Urinary bladder (tissue), 3 donors: ENCODE measurements at regions not wholly inside any gene's neighbourhood (a gene's known extent, or its start where the extent isn't known, plus 50 kb on each side); places are given as distances from the start of the nearest gene placed in this dataset.
"Not testable (repeated sequence)": the region's sequence is repeated elsewhere in the genome, so short reads cannot be mapped to it uniquely, and the experiment has no call there.

Experiments
- DNase-seq: peaks from one replicate; pipeline ENCODE4 v3.0.0-alpha.2; 2015; ENCODE audit errors: extremely low spot score
- H3K27ac ChIP-seq: one replicate; pipeline ENCODE4 v1.5.1; 2013; ENCODE audit warnings: low read depth, mild to moderate bottlenecking, moderate library complexity
- H3K36me3 ChIP-seq: one replicate; pipeline ENCODE4 v1.6.1; 2013; ENCODE audit warnings: mild to moderate bottlenecking, moderate library complexity; ENCODE audit not compliant: insufficient read depth
- H3K4me1 ChIP-seq: one replicate; pipeline ENCODE4 v1.6.1; 2013; ENCODE audit warnings: mild to moderate bottlenecking, moderate library complexity; ENCODE audit not compliant: insufficient read depth
- H3K4me3 ChIP-seq: one replicate; pipeline ENCODE4 v1.5.1; 2013; ENCODE audit warnings: low read depth, low read length
- WGBS: extraction: QIAGEN DNeasy Blood & Tissue Kit; methylation state at CpG from one replicate; pipeline ENCODE4 v1.1.7; 2013; 5-methylcytosine and 5-hydroxymethylcytosine counted together
- donor health status: healthy with polysubstance abuse.
- donor health status: healthy.

DNA sequence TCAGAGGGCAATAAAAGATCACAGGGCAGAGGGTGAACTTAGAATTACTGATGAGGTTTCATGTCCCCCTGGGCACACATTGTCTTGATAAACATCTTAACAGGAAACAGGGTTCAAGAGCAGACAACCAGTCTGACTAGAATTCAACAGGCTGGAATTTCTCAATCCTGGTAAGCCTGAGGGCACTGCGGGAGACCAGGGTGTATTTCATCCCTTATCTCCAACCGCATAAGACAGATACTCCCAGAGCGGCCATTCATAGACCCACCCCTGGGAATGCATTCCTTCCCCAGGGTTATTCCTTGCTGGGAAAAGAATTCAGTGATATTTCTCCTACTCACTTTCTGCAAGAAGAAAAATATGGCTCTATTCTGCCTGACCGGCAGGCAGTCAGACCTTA, 549.5 kb upstream of the ADGRB3 start:
- DNase-seq: not testable (repeated sequence)

DNA sequence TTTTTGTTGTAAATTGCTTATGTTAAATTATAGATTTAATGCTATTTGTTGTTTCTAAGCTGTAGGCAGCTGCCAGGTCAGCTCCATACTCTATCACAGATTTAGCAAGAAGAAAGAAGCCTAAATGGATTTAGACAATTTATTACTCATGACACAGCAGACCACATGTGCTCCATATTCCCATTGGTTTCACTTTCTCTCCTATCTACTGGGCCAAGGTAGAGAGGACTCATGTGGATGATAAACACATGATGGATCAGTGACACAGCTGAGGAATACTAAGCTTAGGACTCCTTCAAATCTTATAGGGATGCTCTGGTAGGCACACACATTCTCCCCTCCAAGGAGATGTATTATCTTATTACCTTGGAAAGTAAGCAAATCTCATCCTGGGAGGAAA, 553.0 kb upstream of the ADGRB3 start:
- no peaks in the 10 kb centered on the region for H3K4me1 ChIP-seq
- no peaks in the 10 kb centered on the region for H3K36me3 ChIP-seq
- no peak overlapping the region for H3K27ac ChIP-seq
- no peak overlapping the region for H3K4me3 ChIP-seq
- no peak for DNase-seq

More for the DNA sequence above, 549.5 kb upstream of the ADGRB3 start:
- not testable (repeated sequence) for H3K27ac ChIP-seq, H3K4me1 ChIP-seq, H3K4me3 ChIP-seq, H3K36me3 ChIP-seq
- 95% methylated on average over 4 of the region's 4 CpGs for WGBS

DNA sequence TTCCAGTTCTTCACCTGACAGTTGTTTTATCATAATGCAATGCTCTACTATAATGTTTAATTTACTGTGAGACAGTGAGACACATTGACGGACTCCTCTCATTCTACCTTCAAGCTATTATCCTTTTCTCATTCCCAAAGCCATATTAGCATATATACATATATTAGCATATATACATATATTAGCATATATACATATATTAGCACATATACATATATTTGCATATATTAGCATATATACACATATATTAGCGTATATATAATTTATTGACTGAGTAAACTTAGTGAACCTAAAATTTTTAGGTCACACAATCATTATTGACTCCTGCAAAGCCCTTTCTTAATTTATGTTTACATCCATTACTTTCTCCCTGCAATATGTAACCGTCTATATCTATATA, 555.0 kb upstream of the ADGRB3 start:
- H3K4me1 ChIP-seq: no peaks in the 10 kb centered on the region
- DNase-seq: no peak
- H3K4me3 ChIP-seq: no peak overlapping the region
- 61% methylated on average over 3 of the region's 3 CpGs for WGBS
- no peak overlapping the region for H3K27ac ChIP-seq
- H3K36me3 ChIP-seq: no peaks in the 10 kb centered on the region

DNA sequence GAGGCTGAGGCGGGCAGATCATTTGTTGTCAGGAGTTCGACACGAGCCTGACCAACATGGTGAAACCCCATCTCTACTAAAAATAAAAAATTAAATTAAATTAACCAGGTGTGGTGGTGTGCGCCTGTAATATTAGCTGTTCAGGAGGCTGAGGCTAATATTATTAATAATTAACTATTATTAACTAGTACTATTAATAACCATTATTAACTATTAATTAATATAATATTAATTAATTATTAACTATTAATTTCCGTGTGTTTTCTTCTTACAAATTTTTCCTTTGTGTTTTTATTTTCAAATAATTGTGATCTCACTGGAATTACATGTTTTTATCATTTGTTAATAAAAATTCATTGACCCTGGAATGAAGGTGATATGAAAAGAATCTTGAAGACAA, 557.4 kb upstream of the ADGRB3 start:
- Histone ChIP-seq H3K4me3 (no peak overlapping the region), H3K4me1 (no peaks in the 10 kb centered on the region), H3K36me3 (no peaks in the 10 kb centered on the region), H3K27ac (no peak overlapping the region)
- DNase-seq: no peak
- 89% methylated on average over 5 of the region's 5 CpGs for WGBS

DNA sequence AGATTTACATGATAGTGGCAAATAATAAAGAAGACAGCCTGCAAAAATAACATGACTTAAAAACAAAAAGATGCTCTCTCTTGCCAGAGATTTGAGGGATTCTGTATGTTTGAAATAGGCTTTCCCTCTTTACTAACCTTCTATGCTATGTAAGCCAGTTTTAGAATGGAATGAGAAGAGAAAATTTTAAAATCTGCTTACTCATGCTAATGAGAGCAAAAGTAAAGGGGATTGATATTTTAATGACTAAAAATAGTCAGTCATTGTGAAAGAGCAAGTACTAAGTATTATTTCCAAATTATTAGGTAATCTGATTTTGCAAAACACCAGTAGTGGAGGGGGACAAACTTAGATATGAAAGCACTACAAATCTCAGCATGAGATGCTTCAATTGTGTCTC, 563.3 kb upstream of the ADGRB3 start:
- Histone ChIP-seq H3K27ac (no peak overlapping the region), H3K4me3 (no peak overlapping the region), H3K4me1 (no peaks in the 10 kb centered on the region), H3K36me3 (no peaks in the 10 kb centered on the region)
- no peak for DNase-seq

DNA sequence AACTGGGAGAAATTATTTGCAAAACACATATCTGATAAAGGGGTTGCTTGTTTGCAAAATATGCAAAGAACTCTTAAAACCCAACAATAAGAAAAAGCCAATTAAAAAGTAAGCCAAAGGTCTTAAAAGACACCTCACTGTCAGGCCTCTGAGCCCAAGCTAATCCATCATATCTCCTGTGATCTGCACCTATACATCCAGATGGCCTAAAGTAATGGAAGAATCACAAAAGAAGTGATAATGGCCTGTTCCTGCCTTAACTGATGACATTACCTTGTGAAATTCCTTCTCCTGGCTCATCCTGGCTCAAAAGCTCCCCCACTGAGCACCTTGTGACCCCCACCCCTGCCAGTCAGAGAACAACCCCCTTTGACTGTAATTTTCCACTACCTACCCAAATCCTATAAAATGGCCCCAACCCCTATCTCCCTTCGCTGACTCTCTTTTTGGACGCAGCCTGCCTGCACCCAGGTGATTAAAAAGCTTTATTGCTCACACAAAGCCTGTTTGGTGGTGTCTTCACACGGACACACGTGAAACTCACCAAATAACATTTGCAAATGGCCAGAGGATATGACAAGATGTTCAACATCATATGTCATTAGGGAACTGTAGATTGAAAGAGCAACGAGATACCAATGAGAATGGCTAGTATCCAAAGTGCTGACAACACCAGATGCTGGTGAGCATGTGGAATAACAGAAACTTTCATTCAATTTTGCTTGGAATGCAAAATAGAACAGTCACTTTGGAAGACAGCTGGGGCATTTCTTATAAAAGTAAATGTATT, 565.0 kb upstream of the ADGRB3 start:
- no peaks in the 10 kb centered on the region for H3K36me3 ChIP-seq
- no peak overlapping the region for H3K27ac ChIP-seq
- no peak for DNase-seq
- H3K4me3 ChIP-seq: no peak overlapping the region
- 66% methylated on average over 5 of the region's 5 CpGs for WGBS
- no peaks in the 10 kb centered on the region for H3K4me1 ChIP-seq

DNA sequence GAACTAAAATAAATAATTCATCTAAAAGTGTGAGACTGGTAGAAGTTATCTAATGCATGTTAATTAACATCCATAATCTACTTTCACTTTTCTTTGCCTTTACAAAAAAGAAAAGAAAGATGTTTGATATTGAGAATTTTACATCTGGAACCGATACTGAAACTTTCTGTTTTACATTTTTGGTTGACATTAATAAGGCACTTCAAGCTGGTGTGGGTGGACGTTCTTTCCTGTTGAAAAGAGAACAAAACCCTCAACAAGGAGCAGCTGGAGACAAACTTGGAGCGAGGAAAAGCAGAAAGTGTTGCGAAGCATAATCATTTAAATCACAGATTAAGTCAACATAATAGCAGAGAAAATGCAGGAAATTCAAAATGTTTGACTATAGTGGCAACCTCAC, 575.2 kb upstream of the ADGRB3 start:
- Histone ChIP-seq H3K27ac (no peak overlapping the region), H3K4me3 (no peak overlapping the region), H3K4me1 (no peaks in the 10 kb centered on the region), H3K36me3 (no peaks in the 10 kb centered on the region)
- no peak for DNase-seq
- WGBS: 46% methylated on average over 4 of the region's 4 CpGs

DNA sequence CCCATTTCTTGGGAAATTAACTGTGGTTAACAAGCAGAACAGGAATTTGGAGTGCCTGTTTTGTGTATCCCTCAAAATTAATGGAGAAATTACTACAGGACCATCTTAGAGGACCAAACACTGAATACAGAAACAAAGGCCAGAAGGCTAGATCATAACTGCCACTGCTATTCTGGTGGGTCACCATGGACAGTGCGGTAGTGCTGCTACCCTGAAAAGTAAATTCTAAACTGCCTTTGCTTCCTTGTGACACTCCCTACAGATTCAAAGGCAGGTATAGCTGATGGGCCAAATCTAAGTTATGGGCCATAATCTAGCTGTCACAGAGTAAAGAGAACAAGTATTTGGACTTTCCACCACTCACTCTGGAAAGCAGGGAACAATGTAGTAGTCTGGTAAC, 575.8 kb upstream of the ADGRB3 start:
- Histone ChIP-seq H3K27ac (no peak overlapping the region), H3K36me3 (no peaks in the 10 kb centered on the region), H3K4me3 (no peak overlapping the region), H3K4me1 (no peaks in the 10 kb centered on the region)
- WGBS: 98% methylated on average over 1 of the region's 1 CpG
- no peak for DNase-seq

DNA sequence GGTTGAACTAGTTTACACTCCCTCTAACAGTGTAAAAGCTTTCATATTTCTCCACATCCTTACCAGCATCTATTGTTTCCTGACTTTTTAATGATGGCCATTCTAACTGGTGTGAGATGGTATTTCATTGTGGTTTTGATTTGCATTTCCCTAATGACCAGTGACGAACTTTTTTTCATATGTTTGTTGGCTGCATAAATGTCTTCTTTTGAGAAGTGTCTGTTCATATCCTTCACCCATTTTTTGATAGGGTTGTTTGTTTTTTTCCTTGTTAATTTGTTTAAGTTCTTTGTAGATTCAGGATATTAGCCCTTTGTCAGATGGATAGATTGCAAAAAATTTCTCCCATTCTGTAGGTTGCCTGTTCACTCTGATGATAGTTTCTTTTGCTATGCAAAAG, 578.5 kb upstream of the ADGRB3 start:
- H3K4me3 ChIP-seq, DNase-seq, H3K27ac ChIP-seq, H3K4me1 ChIP-seq, H3K36me3 ChIP-seq: not testable (repeated sequence)
- WGBS: 92% methylated on average over 1 of the region's 1 CpG

DNA sequence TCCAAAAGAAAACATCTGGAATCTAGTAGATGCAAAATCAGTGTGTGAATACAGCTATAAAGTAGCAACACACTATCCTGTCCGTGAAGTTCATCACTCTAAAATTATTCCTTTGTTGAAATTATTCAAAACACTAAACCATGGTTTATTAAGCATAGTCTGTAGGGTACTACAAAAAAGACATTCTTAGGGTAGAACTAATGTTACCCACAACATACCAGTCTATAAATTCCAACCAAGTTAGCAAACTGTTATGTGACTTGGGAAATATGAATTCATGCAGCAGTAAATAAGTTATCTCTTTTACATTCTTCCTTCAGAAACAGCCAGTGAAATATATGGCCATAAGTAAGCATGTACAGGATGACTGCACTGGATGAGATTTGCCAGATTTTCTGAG, 580.3 kb upstream of the ADGRB3 start:
- no peaks in the 10 kb centered on the region for H3K4me1 ChIP-seq
- no peak overlapping the region for H3K4me3 ChIP-seq
- no peak overlapping the region for H3K27ac ChIP-seq
- no peak for DNase-seq
- no peaks in the 10 kb centered on the region for H3K36me3 ChIP-seq
- 24% methylated on average over 1 of the region's 1 CpG for WGBS

DNA sequence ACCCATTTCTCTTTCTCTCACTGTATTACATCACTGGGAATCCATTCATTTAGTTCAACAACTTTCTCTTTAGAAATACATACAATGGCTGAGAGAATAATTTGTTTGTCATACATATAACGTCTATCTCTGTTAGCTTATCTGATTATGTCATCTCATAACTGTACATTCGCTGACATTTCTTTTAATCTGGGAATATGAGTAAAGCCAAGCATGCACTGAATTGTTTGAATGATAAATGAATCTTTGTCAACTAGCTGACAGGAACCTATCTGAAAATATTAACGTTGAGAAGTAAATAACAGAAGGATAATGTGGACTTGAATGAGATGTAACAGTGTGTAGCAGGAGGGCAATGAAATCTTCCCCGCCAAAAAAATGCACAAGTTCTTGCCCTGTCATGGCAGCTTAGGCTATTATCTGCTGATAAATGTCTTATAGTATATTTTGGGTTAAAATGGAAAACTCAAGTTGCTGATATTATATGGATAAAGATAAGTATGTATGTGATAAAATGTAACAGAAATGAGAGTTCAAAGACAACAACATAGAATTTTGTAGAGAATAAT, 581.2 kb upstream of the ADGRB3 start:
- Histone ChIP-seq H3K4me3 (no peak overlapping the region), H3K36me3 (no peaks in the 10 kb centered on the region), H3K27ac (no peak overlapping the region), H3K4me1 (no peaks in the 10 kb centered on the region)
- WGBS: 38% methylated on average over 4 of the region's 4 CpGs
- no peak for DNase-seq

DNA sequence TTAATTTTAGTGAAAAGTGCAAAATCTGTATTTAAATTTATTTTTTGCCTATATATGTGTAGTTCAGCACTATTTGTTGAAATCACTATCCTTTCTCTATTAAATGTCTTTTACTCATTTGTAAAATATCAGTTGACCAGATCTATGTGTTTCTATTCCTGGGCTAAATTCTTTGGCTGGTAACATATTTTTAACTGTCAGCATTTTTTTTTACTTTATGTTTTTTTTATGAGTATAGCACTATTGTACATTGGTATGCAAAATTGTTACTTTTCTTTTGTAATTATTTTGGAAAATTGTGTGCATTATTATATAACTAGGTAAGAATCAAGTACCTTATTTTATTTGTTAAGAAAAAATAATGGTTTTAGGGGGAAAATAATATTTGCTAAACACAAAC, 582.8 kb upstream of the ADGRB3 start:
- no peak overlapping the region for H3K4me3 ChIP-seq
- no peak for DNase-seq
- no peaks in the 10 kb centered on the region for H3K36me3 ChIP-seq
- H3K27ac ChIP-seq: no peak overlapping the region
- no peaks in the 10 kb centered on the region for H3K4me1 ChIP-seq

DNA sequence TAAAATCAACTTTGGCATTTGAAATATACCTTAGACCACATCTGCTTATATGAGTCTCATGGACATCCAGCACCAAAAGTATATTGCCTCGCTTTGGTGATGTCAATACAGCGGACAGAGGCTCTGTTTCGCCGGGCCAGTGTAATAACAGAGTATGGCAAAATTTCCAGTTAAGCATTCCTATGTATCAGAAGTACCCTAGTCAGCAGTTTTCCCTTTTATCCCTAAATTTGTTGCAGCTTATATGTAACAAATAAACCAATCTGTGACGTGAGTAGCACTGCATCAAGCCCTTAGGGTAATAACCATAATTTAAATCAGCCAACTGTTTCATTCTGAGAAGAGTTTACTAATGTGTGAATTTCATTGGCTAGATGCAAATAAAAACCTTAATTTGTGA, 585.5 kb upstream of the ADGRB3 start:
- Histone ChIP-seq H3K4me3 (no peak overlapping the region), H3K4me1 (no peaks in the 10 kb centered on the region), H3K27ac (no peak overlapping the region), H3K36me3 (no peaks in the 10 kb centered on the region)
- 89% methylated on average over 5 of the region's 5 CpGs for WGBS
- no peak for DNase-seq

DNA sequence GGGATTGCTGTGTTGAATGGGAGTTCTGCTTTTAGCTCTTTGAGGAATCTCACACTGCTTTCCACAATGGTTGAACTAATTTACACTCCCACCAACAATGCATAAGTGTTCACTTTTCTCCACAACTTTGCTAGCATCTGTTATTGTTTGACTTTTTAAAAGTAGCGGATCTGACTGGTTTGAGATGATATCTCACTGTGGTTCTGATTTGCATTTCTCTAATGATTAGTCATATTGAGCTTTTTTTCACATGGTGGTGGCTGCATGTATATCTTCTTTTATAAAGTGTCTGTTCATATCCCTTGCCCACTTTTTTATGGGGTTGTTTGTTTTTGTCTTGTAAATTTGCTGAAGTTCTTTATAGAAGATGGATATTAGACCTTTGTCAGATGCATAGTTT, 588.3 kb upstream of the ADGRB3 start:
- H3K4me1 ChIP-seq: no peaks in the 10 kb centered on the region
- WGBS: 95% methylated on average over 1 of the region's 1 CpG
- H3K27ac ChIP-seq: no peak overlapping the region
- DNase-seq: no peak
- no peaks in the 10 kb centered on the region for H3K36me3 ChIP-seq
- H3K4me3 ChIP-seq: no peak overlapping the region

DNA sequence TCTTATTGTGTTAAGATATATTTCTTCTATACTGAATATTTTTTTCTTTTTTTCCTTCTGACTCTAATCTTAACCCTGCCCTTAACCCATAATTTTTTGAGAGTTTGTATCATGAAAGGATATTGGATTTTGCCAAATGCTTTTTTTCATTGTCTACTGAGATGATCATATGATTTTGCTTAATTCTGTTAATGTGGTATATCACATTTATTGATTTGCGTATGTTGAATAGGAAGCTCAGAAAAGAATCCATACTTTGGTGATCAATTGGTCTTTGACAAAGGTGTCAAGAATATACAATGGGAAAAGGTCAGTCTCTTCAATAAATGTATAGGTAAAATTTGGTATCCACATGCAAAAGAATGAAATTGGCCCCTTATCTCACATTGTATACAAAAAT, 588.8 kb upstream of the ADGRB3 start:
- WGBS: 99% methylated on average over 1 of the region's 1 CpG
- Histone ChIP-seq H3K36me3 (no peaks in the 10 kb centered on the region), H3K4me3 (no peak overlapping the region), H3K4me1 (no peaks in the 10 kb centered on the region), H3K27ac (no peak overlapping the region)
- DNase-seq: no peak
